ENCODE measurements at regions not wholly inside any gene's neighbourhood (a gene's known extent, or its start where the extent isn't known, plus 50 kb on each side); places are given as distances from the start of the nearest gene placed in this dataset.
"Not testable (repeated sequence)": the region's sequence is repeated elsewhere in the genome, so short reads cannot be mapped to it uniquely, and the experiment has no call there.

DNA sequence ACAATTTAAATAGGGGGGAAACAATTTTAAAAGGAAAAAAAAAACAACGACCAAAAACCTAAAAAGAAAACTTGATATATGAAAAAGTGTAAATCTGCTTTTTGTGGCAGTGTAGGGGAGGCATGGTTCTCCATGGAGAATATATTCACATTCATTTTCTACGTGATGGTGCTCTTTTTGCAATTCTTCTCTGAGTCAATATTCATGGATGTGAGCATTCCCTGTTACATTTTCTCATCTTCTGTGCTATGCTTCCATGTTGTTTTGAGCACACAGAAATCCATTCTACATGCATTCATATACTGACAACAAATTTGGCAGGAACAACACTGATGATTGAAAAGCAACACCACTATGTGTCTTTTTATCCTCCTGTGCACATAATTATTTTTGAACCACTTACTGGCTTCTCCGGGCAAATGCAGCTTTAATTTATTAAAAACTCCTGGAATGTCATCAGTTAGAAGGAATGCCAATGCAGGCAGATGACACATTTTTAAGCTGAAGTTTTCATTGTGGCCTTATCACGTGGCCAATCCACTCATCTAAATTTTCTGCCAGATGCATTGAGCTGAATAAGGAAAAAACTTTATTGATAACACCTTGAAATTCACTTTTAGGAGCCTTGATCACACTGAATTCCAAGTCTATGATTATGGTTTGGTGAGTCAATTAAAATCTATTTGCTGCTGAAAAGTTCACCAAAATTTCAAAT is 590.6 kb downstream of the NUF2 start:
- no peak for DNase-seq

DNA sequence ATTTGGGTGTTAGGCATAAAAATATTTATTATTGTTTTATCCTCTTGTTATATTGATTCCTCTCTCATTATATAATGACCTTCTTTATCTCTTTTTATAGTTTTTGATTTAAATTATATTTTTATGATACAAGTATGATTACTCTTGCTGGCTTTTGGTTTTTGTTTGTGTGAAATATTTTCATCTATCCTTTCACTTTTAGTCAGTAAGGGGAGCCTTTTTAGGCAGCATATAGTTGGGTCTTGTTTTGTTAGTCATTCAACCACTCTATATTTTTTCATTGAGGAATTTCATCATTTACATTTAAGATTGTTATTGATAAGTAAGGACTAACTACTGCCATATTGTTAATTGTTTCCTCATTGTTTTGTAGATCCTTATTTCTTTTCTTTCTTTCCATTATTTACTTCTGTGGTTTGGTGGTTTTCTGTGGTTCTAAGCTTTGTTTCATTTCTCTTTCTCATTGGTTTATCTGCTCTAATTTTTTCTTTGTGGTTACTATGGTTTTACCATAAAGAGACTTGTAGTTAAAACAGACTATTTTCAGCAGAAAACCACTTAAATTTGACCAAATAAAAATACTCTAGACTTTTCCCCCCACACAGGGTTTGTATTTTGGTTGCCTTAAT is 593.1 kb downstream of the NUF2 start:
- DNase-seq: no peak

DNA sequence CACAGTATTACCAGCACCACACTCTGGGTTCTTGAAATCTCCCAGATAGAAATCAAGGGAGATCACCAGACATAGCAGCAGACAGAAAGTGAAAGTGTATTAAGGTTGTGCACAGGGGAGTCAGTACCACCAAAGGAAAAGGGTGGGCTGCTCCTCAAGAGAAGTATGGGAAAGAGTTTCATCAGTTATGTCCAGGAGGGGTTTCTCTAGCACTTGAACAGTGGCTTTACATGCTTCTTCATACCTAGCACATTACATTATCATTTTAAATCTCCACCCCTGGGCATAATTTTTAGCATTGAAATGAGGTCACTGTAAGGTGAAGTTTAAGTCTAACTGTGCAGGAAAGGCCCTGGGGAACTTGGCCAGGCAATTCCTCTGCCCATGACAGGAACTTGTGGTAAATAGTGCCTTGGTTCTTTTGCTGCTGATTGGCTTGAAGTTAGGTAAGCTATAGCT is 601.0 kb downstream of the NUF2 start:
- DNase-seq: no peak

DNA sequence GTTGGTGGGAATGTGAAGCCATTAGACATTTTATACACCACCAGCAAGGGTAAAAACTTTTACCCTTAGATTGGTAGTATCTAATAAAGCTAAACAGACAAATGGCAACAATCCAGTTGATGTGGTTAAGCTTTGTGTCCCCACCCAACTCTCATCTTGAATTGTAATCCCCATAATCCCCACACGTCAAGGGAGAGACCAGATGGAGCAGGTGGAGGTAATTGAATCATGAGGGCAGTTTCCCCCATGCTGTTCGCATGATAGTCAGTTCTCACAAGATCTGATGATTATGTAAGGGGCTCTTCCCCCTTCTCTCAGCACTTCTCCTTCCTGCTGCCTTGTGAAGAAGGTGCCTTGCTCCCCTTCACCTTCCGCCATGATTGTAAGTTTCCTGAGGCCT is 602.3 kb downstream of the NUF2 start:
- no peak for DNase-seq

DNA sequence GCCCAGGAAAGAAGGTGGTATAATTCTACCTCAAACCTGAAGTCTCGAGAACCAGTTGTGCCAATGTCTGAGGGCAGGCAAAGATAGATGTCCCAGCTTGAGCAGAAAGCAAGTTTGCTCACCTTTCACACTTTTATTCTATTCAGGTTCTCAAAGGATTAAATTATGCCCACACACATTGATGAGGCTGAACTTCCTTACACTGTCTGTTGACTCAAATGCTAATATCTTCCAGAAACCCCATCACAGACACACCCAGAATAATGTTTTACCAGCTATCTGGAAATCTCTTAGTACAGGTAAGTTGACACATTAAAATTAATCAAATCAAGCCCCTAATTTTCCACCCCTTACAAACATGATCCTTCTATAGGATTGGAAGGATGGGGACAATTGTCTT is 605.7 kb downstream of the NUF2 start:
- no peak for DNase-seq

DNA sequence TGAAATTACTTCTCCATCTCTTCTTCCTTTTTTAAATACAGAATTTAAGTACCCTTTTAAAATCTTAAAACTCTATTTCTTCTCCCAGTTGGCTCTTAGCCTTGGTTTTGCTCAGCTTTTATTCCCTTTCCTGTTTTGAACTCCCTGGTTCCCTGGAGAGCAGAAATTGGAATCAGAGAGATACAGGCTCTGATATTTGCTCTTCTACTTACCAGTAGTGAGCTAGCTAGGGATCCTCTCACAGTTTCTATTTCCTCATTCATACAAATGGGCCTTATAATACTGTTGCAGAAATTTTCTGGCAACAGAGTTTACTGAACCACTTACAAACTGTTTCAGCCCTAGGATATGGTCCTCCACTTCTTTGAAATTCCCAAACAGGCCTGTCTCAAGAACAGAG is 606.3 kb downstream of the NUF2 start:
- no peak for DNase-seq

DNA sequence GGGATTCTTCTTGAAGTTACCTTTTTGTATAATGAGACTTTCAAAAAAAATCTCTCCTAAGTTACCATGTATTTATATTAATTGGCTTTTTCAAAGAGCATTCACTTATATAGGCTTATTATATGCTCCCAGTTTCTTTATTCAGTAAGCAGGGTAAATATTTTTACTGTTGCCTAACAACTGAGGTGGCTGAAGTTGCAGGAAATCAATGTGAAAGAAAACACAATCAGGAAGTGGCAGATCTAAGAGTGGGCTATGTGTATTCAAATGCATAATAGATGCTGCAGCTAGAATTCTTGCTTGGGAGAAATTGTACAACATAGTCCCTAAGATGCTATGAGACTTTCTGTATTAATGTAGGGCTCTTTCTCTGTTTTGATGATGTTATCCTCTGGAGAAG is 606.9 kb downstream of the NUF2 start:
- no peak for DNase-seq

DNA sequence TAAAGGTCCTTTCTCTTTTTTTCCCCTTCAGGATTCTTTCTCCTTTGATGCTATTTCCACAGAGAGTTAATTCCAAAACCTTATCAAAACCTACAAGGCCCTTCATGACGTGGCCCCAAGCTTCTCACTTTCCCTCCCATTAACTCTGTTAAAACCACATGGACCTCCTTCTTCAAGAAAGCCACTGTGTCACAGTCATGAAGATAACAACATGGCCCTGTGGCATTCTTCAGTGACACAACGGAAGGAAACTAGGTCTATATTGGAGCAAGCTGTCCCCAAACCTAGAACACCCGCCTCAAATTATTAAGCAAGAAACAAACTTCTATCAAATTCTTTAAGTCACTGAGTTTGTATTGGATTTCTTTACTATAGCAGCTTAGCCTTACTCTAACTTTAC is 611.1 kb downstream of the NUF2 start:
- no peak for DNase-seq

DNA sequence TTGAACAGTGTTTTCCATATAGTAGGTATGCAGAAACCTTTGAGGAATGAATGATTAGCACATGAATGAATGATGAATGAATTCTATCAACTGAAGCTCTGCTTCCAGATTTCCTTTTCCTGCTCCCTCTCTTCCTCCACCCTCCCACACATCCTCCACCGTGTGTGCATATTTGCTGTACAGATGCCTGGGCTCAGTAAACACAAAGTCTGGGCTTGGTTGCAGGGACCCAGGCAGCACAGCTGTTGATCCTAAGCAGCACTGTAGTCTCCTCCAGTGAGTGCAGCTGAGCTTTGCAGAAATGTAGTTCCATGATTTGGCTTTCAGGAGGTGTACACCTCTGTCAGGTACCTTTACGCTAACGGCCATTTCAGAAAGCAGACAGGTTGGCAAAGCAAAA is 611.7 kb downstream of the NUF2 start:
- no peak for DNase-seq

DNA sequence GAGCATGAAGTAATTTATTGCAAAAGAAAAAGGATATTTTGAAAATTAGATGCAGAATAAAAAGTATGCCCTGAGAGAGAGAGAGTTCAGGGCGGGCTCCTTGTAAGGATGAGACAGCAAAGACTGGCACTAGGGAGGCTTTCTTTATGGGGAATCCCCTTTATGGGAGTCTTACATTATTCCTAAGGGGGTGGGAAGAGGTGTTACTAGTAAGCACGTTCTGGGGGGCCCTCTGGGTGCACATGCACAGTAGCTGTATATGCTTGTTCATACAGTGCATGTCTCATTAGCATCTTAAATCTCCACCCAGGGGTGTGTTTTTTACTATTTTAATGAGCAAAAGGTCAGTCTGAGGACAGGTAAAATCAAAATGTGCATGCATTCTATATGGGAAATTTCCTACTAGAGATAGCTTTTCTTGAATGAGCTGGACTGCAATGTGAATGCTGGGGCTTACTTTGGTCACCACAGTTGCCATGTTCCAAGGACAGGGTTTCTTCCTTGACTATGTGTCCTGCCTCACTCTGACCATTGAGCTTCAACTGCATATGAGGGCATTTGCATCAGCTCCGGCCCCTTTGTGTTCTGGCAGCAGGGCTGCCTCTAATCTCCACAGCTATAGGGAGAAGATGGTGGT is 614.1 kb downstream of the NUF2 start:
- DNase-seq: no peak

DNA sequence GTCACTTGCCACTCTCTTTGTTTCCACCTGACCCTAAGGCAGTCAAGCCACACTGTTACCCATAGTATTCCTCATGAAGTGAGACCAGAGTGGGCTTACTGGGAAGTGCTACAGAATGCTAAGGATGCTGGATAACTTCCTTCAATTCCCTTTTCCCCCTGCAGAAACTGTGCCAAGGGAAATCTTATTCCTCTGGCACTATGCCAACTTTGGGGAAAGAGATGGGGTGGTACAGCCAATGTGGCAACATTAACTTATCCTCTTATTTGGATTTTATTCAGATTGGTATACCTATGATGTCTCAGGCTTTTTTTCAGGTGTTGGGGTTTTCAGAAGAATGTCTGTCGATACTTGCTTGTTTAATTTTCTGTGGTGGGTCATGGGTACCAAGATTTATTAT is 599.4 kb upstream of the PBX1 start:
- no peak for DNase-seq

DNA sequence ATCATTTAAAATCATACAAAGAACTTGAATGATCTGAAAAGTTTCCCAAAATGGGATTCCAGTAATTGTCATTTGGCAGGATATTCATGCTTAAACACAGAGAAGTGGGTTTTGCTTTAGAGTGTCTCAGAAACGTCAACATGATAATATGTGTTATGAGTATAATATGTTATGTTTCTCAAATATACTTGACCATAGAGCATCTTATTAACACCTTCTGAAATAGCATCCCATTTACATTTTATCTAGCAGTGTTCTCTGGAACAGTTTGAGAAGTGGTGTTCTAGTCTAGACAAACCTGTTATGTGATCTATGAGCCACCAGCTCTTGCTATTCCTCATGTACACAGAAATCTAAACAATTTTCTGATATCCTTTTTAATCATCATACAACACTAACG is 588.8 kb upstream of the PBX1 start:
- no peak for DNase-seq

DNA sequence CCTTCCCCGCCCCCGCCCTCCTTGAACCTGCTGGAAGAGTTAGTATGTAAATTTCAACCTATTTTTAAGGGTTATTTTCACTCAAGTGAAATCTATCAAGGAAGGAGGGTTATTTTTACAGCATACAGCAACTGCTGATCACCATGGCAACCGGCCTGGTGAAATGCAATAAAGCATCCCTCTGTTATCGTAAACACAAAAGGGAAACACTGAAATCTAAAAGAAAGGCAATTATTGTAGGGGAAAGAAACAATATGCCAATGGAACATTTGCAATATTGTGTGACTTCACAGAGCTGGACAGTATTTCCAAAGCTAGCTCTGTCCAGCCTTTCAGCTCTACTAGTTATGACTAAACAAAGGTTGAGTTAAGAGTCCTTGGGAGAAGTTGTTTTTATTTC is 588.3 kb upstream of the PBX1 start:
- no peak for DNase-seq

DNA sequence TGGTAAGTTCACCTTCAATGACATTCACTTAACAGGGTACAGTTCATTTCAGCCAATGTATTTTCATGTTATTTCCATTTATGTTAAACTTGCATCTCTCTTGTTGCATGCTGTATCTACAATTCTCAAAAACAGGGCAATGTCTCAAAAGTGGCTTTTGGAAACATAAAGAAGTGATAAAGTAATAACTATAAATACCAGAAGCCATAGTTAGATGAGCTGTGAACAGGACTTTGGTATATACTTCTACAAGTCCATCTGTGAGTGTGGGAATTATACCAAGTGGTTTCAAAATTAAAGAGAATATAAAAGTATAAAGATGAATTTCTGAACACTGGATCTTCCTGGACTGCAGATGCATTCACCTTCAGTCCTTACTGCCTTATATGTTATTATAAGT is 585.4 kb upstream of the PBX1 start:
- no peak for DNase-seq

DNA sequence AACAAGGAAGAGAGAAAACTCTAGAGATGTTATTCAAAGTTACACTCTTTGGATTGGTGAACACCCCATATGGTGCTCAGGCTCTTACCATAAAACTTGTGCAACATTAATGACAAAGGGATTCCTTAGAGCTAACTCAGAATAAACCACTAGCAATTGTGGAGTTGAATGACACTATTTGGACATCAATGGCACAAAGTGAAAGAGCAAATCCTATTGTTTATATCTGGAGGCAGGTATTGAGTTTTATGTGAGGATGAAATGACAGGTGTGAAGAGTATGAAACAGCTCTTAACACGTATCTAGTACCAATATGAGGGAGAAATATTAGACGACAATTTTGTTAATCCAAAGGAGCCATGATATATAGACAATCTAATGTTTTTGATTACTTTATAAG is 584.9 kb upstream of the PBX1 start:
- DNase-seq: no peak

DNA sequence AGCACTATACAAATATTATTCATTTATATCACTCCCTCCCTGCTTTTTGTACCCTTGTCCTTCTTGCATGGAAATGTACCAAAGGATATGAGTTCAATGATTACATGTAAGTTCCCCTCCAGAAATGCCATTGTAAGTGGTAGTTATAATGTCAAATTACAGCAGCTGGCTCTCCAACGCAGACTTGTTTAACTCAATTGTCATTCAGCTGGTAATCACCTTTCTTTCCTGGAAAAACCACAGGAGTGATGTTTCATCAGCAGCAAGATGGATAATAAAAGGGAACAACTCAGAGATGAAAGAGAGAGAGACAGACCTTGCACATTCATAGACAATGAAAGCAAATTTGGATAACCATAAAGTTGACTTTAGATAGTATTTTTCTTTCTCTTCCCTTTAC is 578.6 kb upstream of the PBX1 start:
- no peak for DNase-seq

DNA sequence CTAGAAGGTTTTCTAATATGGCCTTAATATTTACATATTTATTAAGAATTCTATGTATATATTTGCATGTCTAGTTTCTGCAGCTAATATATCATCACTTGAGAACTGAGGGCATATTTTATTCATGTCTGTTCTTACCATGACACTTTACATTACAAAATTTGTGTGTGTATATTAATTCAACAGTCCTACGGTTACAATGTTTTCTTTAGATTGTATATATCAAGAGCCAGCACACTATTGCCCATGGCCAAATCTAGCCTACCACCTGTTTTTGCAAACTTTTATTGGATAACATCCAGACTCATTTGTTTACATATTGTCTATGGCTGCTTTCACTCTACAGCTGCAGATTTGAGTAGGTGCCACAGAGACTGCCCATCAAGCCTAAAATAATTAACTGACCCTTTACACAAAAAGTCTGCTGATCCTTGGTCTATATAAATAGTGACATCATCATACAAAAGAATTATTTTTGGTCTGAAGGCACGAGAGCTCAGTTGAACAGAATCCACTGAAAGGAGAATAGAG is 577.4 kb upstream of the PBX1 start:
- no peak for DNase-seq

DNA sequence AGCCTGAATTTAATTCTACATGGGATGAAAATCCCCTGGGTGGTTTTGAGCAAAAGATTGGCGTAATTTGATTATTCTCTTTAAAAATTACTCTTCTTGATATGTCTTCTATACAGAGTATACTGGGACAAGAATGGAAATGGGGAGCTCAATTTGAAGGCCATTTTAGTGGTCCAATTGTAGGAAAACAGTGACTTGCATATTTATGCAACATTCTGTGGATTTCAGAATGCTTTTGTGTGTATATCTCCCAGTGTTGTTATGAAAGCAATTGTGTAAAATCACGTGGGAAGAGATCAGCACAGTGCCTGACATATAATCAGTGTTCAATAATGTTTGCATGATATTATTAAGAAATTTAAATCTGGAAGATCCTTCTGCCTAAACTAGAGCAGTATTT is 575.9 kb upstream of the PBX1 start:
- DNase-seq: no peak

DNA sequence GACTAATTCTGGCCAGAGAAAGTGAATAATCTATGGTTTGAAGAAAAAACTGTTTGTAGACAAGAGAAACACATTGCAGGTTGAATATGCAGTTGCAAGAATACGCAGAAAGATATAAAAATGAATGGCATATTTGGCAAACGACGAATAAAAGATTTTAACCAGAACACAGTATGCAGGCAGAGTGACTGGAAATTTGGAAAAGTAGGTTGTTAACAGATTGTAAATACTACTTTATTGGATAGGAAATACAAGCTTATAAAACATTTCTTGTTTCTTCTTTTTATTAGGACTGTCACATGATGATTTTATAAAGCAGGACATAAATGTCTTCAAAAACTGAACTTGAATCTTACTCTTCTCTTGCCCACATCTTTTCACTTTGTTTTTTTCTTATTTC is 573.3 kb upstream of the PBX1 start:
- DNase-seq: no peak

DNA sequence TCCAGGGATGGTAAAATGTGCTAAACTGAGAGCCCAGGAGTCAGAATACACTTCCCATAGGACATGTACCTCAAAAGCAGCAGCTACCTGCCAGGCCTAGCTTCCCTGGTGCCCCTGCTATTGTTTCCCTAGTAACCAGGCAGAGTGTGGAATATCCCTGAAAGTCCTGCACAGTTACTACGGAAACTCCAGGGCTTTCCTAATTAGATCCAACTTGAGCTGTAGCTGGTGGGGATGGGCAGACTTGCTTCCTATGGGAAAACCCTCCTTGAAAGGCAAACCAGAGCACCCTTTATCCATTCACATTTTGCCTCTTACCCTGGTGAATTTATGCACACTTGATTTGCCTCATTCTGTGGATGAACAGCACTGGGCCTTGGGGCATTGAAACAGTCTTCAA is 559.9 kb upstream of the PBX1 start:
- DNase-seq: no peak

DNA sequence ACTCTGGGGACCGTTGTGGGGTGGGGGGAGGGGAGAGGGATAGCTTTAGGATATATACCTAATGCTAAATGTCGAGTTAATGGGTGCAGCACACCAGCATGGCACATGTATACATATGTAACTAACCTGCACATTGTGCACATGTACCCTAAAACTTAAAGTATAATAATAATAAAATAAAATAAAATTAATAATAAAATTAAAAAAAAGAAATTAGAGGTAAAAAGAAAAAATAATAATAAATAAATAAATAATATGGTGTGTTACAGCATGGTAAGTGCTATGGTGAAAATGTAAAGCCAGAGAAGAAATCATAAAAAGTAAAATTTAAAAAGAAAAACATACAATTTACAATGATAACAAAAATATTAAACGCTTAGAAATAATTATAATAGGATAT is 552.8 kb upstream of the PBX1 start:
- DNase-seq: not testable (repeated sequence)

DNA sequence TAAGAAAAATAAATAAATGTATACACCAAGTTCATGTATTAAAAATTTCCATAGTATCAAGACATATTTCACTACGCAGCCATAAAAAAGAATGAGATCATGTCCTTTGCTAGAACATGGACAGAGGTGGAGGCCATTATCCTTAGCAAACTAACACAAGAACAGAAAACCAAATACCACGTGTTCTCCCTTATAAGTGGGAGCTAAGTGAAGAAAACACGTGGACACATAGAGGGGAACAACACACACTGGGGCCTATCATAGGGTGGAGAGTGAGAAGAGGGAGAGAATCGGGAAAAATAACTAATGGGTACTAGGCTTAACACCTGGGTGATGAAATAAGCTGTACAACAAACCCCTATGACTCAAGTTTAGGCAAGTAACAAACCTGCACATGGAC is 552.4 kb upstream of the PBX1 start:
- no peak for DNase-seq

DNA sequence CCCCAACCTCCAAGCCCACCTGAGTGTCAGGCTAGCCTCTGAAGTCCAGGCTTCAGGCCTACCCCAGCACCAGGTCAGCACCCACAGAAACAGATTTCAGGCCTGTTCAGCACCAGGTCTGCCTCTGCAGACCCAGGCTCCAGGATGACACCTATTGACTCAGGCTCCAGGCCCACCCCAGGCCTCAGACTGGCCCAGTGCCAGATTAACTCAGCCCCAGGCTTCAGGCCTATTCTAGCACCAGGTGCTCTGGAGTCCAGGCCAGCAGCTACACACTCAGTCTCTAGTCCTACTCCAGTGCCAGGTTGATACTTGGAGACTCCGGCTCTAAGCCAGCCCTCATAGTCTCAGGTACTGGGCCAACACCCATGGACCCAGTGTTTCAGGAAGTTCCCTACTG is 541.7 kb upstream of the PBX1 start:
- DNase-seq: no peak

DNA sequence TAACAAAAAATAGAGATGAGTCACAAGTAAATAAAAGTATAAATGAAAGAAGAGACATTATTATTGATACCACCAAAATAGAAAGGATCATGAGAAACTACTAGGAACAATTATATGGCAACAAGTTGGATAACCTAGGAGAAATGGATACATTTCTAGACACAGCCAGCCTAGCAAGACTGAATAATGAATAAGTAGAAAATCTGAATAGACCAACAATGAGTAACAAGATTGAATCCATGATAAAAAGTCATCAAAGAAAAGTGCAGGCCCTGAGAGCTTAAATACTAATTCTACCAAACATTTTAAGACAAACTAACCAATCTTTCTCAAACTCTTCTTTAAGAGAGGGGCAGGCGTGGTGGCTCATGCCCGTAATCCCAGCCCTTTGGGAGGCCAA is 538.6 kb upstream of the PBX1 start:
- no peak for DNase-seq
